Immature natural killer cell (primary cell): ENCODE measurements at regions not wholly inside any gene's neighbourhood (a gene's known extent, or its start where the extent isn't known, plus 50 kb on each side); places are given as distances from the start of the nearest gene placed in this dataset.

Experiments
- DNase-seq, 3 donors: peaks; one replicate each; pipeline ENCODE4 v3.0.0; 2022; ENCODE audit warnings: mixed read lengths in 1 of 3
- H3K27ac Mint-ChIP-seq, 6 donors: one replicate each; pipeline ENCODE4 v1.8.0; 2020; ENCODE audit warnings: mixed read lengths in 6 of 6, mild to moderate bottlenecking in 5 of 6, inconsistent platforms in 4 of 6, moderate library complexity in 3 of 6
- H3K27me3 Mint-ChIP-seq, 3 donors: one replicate each; pipeline ENCODE4 v1.8.0; 2020 to 2021; ENCODE audit warnings: low read depth in 3 of 3, mild to moderate bottlenecking in 3 of 3, mixed read lengths in 3 of 3, moderate library complexity in 3 of 3, inconsistent platforms in 1 of 3
- H3K36me3 Mint-ChIP-seq, 3 donors: one replicate each; pipeline ENCODE4 v1.8.0; 2020; ENCODE audit warnings: mixed read lengths in 3 of 3, inconsistent platforms in 2 of 3, mild to moderate bottlenecking in 2 of 3
- H3K4me1 Mint-ChIP-seq, 2 donors: one replicate each; pipeline ENCODE4 v1.8.0; 2020; ENCODE audit warnings: inconsistent platforms in 2 of 2, mild to moderate bottlenecking in 2 of 2, mixed read lengths in 2 of 2, moderate library complexity in 1 of 2
- H3K4me3 Mint-ChIP-seq, 5 donors: one replicate each; pipeline ENCODE4 v1.8.0; 2020; ENCODE audit warnings: mild to moderate bottlenecking in 5 of 5, mixed read lengths in 5 of 5, inconsistent platforms in 3 of 5, moderate library complexity in 3 of 5
- H3K9me3 Mint-ChIP-seq, 6 donors: one replicate each; pipeline ENCODE4 v1.8.0; 2020; ENCODE audit warnings: mild to moderate bottlenecking in 6 of 6, mixed read lengths in 6 of 6, inconsistent platforms in 4 of 6, moderate library complexity in 3 of 6

GRCh38 chr5:84597904-84598303 is 213.2 kb upstream of the EDIL3 start:
- no peaks in the 10 kb centered on the region for H3K27me3 Mint-ChIP-seq
- no peak overlapping the region for H3K27ac Mint-ChIP-seq
- H3K4me3 Mint-ChIP-seq: no peak overlapping the region
- H3K36me3 Mint-ChIP-seq: no peaks in the 10 kb centered on the region
- H3K4me1 Mint-ChIP-seq: no peaks in the 10 kb centered on the region
- peaks cover 3 to 15% (median 5%) of the 10 kb centered on the region in 6 donors for H3K9me3 Mint-ChIP-seq
- DNase-seq: no peak

- peaks cover 1 to 11% (median 5%) of the 10 kb centered on the region in 6 donors for H3K9me3 Mint-ChIP-seq
- peaks cover 0 to 1% (median 0%) of the 10 kb centered on the region in 3 donors for H3K27me3 Mint-ChIP-seq
- H3K27ac Mint-ChIP-seq: no peak overlapping the region
- no peak overlapping the region for H3K4me3 Mint-ChIP-seq
- H3K4me1 Mint-ChIP-seq: no peaks in the 10 kb centered on the region
- no peaks in the 10 kb centered on the region for H3K36me3 Mint-ChIP-seq
- no peak for DNase-seq
Measured at GRCh38 chr5:84590629-84591028, 205.9 kb upstream of the EDIL3 start.

- no peaks in the 10 kb centered on the region for H3K4me1 Mint-ChIP-seq
- no peak overlapping the region for H3K27ac Mint-ChIP-seq
- H3K9me3 Mint-ChIP-seq: peaks cover 1 to 11% (median 5%) of the 10 kb centered on the region in 6 donors
- peaks cover 0 to 1% (median 0%) of the 10 kb centered on the region in 3 donors for H3K27me3 Mint-ChIP-seq
- H3K36me3 Mint-ChIP-seq: no peaks in the 10 kb centered on the region
- no peak for DNase-seq
- H3K4me3 Mint-ChIP-seq: no peak overlapping the region
Measured at GRCh38 chr5:84589926-84590325, 205.2 kb upstream of the EDIL3 start.

DNA sequence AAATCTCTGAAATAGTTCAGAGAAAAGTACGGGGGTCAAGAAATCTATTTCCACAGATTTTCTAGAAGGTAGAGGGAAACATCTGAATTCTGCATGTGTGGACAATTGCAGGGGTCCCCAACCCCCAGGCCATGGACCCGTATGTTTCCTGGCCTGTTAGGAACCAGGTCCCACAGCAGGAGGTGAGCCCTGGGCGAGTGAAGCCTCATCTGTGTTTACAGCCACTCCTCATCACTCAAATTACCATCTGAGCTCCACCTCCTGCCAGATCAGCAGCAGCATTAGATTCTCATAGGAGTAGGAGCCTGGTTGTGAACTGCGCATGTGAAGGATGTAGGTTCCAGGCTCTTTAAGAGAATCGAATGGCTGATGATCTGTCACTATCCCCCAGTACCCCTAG is 200.5 kb upstream of the EDIL3 start:
- H3K9me3 Mint-ChIP-seq: peaks cover 0 to 21% (median 11%) of the 10 kb centered on the region in 6 donors
- no peaks in the 10 kb centered on the region for H3K4me1 Mint-ChIP-seq
- H3K27me3 Mint-ChIP-seq: peaks cover 0 to 1% (median 0%) of the 10 kb centered on the region in 3 donors
- H3K36me3 Mint-ChIP-seq: no peaks in the 10 kb centered on the region
- no peak overlapping the region for H3K4me3 Mint-ChIP-seq
- DNase-seq: no peak
- H3K27ac Mint-ChIP-seq: no peak overlapping the region

DNA sequence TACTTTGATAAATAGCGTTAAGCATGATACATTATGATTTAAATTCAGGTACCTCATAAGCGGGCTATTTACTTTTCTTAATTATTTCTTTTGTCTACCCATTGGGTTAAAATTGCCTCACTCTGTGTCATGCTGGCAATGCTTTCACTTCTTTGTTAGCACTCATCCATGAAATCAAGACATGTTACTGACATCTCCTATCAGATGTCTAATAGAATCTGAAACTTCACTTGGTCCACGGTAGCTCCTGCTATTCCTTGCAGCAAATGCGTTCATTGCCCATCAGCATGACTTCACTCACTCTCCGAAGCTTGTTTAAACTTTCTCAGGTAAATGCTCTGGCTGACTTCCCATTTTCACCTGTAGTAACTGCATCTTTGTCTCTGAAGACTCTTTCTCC is 193.5 kb upstream of the EDIL3 start:
- Mint-ChIP-seq H3K9me3 (peaks cover 6 to 40% (median 13%) of the 10 kb centered on the region in 6 donors), H3K36me3 (peaks cover 0 to 3% (median 0%) of the 10 kb centered on the region in 3 donors), H3K4me3 (no peak overlapping the region), H3K27ac (no peak overlapping the region), H3K4me1 (no peaks in the 10 kb centered on the region), H3K27me3 (peaks cover 0 to 2% (median 0%) of the 10 kb centered on the region in 3 donors)
- no peak for DNase-seq

GRCh38 chr5:84573017-84573712 is 188.5 kb upstream of the EDIL3 start:
- H3K4me1 Mint-ChIP-seq: no peaks in the 10 kb centered on the region
- peaks cover 5 to 31% (median 10%) of the 10 kb centered on the region in 6 donors for H3K9me3 Mint-ChIP-seq
- no peak overlapping the region for H3K27ac Mint-ChIP-seq
- H3K27me3 Mint-ChIP-seq: peaks cover 0 to 3% (median 0%) of the 10 kb centered on the region in 3 donors
- peaks cover 0 to 3% (median 0%) of the 10 kb centered on the region in 3 donors for H3K36me3 Mint-ChIP-seq
- no peak overlapping the region for H3K4me3 Mint-ChIP-seq
- no peak for DNase-seq

DNA sequence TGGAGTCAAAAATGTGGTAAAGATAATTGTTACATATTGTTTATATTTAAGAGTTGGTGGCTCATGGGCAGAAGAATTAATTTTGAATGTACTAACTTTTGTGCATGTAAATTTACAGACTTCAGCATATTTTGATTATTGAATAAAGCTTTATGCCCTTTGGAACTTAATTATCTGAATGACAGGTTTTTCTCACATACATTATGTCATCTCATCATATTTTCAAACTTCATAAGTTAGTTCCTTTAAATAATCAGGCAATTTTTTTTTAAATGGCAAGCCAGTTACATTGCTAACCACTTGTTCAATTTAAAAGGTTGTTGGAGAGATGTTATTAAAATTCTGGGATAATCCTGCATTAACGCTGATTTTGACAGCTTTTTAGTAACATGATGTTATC is 184.6 kb upstream of the EDIL3 start:
- no peaks in the 10 kb centered on the region for H3K4me1 Mint-ChIP-seq
- H3K9me3 Mint-ChIP-seq: peaks cover 2 to 28% (median 6%) of the 10 kb centered on the region in 6 donors
- no peak for DNase-seq
- peaks cover 0 to 3% (median 0%) of the 10 kb centered on the region in 3 donors for H3K27me3 Mint-ChIP-seq
- no peak overlapping the region for H3K27ac Mint-ChIP-seq
- H3K36me3 Mint-ChIP-seq: no peaks in the 10 kb centered on the region
- no peak overlapping the region for H3K4me3 Mint-ChIP-seq

- DNase-seq: no peak
- Mint-ChIP-seq H3K4me3 (no peak overlapping the region), H3K27ac (no peak overlapping the region), H3K9me3 (peaks cover 2 to 20% (median 8%) of the 10 kb centered on the region in 6 donors), H3K4me1 (no peaks in the 10 kb centered on the region), H3K36me3 (no peaks in the 10 kb centered on the region), H3K27me3 (peaks cover 0 to 3% (median 0%) of the 10 kb centered on the region in 3 donors)
Measured at GRCh38 chr5:84568171-84568570, 183.5 kb upstream of the EDIL3 start.

DNA sequence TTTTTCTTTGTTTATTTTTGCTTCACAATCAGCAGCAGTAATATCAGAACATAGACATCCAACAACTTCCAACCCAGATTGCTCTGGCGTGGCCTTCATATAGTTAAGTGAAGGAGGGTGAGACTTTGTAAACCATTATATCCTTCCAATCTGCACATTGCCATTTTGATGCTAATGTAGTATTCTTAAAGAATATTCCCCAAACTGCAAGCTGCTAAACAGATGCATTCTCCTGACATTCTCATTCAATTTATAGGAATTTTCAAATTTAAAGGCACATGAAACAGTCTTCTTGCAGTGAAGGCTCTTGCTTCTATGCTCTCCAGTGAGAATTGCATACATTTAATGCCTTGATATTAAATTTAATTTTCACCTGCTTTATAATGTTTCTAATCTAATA is 181.2 kb upstream of the EDIL3 start:
- H3K4me1 Mint-ChIP-seq: no peaks in the 10 kb centered on the region
- no peak overlapping the region for H3K4me3 Mint-ChIP-seq
- no peak overlapping the region for H3K27ac Mint-ChIP-seq
- H3K27me3 Mint-ChIP-seq: peaks cover 0 to 3% (median 0%) of the 10 kb centered on the region in 3 donors
- no peak for DNase-seq
- H3K36me3 Mint-ChIP-seq: no peaks in the 10 kb centered on the region
- H3K9me3 Mint-ChIP-seq: peaks cover 8 to 38% (median 14%) of the 10 kb centered on the region in 6 donors

DNA sequence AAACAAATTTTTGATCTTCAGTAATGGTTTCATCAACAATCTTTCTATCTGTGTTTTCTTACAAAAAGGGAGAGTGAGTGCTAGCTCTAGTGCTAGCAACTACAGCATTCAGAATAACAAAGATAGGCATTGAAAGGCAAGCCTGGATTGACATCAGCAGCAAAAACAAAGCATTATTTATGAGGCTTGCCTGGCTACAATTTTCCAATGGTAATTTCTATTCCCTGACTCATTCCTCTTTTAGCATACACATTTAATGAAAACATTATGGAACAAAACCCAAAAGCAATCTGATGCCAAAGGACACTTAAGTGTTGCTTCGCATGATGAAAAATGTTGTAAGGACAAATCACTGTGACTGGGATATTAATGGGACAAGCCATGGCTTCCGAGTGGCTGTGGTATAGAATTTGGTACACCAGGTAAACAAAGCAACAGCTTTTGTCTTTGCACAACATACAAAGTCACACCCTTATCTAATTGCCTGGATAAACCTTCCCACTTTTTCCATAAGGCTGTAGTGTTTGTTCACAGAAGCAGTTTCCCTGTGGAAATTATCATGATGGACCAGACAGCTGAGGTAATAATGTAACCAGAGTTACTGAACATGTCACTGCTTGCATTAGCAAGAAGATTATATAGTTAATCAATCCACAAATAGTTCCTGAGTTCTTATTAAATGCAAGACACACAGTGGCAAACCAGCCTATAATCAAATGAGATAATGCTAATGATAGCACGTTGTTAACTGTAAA is 179.8 kb upstream of the EDIL3 start:
- Mint-ChIP-seq H3K4me3 (no peak overlapping the region), H3K4me1 (no peaks in the 10 kb centered on the region), H3K36me3 (no peaks in the 10 kb centered on the region), H3K27ac (no peak overlapping the region), H3K27me3 (no peaks in the 10 kb centered on the region), H3K9me3 (peaks cover 8 to 48% (median 15%) of the 10 kb centered on the region in 6 donors)
- DNase-seq: no peak

GRCh38 chr5:84550222-84550621 is 165.5 kb upstream of the EDIL3 start:
- DNase-seq: no peak
- H3K36me3 Mint-ChIP-seq: no peaks in the 10 kb centered on the region
- no peaks in the 10 kb centered on the region for H3K4me1 Mint-ChIP-seq
- peaks cover 7 to 42% (median 15%) of the 10 kb centered on the region in 6 donors for H3K9me3 Mint-ChIP-seq
- H3K27ac Mint-ChIP-seq: no peak overlapping the region
- no peaks in the 10 kb centered on the region for H3K27me3 Mint-ChIP-seq
- no peak overlapping the region for H3K4me3 Mint-ChIP-seq

- Mint-ChIP-seq H3K36me3 (no peaks in the 10 kb centered on the region), H3K27me3 (no peaks in the 10 kb centered on the region)
Measured at GRCh38 chr5:84549054-84549453, 164.4 kb upstream of the EDIL3 start.

DNA sequence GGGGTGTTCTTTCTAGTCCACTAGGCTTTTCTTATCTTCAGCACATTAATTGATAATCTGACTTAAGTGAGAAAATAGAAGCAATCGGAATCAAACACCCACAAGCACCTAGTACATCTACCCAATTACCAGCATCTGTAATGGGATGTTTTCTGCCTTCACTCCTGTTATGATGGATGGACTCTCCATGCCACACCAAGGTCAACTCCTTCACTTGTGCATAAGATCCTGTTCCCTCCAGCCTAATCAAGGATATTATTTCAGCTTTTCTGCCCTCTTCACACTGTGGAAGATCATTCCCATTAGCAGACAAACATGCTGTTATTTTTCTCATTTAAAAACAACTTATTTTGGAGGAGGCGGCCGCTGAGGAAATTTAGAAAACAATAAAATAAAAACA is 162.0 kb upstream of the EDIL3 start:
- H3K36me3 Mint-ChIP-seq: no peaks in the 10 kb centered on the region
- no peaks in the 10 kb centered on the region for H3K4me1 Mint-ChIP-seq
- DNase-seq: no peak
- no peak overlapping the region for H3K4me3 Mint-ChIP-seq
- H3K27ac Mint-ChIP-seq: no peak overlapping the region
- peaks cover 7 to 43% (median 21%) of the 10 kb centered on the region in 6 donors for H3K9me3 Mint-ChIP-seq
- H3K27me3 Mint-ChIP-seq: no peaks in the 10 kb centered on the region

More at GRCh38 chr5:84549054-84549453, 164.4 kb upstream of the EDIL3 start:
- Mint-ChIP-seq H3K4me3 (no peak overlapping the region), H3K4me1 (no peaks in the 10 kb centered on the region), H3K27ac (no peak overlapping the region), H3K9me3 (peaks cover 6 to 42% (median 14%) of the 10 kb centered on the region in 6 donors)
- DNase-seq: no peak

DNA sequence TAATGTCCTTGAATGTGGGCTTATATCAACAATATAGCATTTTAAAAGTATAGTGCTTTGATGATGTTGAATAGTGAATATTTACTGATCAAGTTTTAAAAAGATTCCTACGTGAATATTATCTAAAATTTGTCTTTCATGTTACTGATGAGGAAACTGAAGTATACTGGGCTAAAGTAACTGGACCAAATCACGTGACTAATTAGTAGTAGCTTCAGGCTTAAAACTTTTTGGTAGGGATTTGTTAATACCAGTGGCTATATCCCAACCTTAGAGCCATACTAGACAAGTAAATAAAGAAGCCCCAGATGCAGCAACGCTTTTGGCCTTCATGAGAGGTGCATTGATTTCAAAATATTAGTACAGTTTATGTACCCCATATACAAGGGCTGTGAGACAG is 152.1 kb upstream of the EDIL3 start:
- H3K27me3 Mint-ChIP-seq: peaks cover 0 to 2% (median 1%) of the 10 kb centered on the region in 3 donors
- H3K36me3 Mint-ChIP-seq: no peaks in the 10 kb centered on the region
- no peaks in the 10 kb centered on the region for H3K4me1 Mint-ChIP-seq
- DNase-seq: no peak
- peaks cover 6 to 26% (median 12%) of the 10 kb centered on the region in 6 donors for H3K9me3 Mint-ChIP-seq
- H3K4me3 Mint-ChIP-seq: no peak overlapping the region
- H3K27ac Mint-ChIP-seq: no peak overlapping the region
